K562 (cell line): ENCODE measurements at regions not wholly inside any gene's neighbourhood (a gene's known extent, or its start where the extent isn't known, plus 50 kb on each side); places are given as distances from the start of the nearest gene placed in this dataset.

Experiments used
- AFF1 ChIP-seq, 2 experiments: fragments of 450-650 bp; IDR thresholded peaks; 2 replicates each; pipeline ENCODE4 v1.6.1; 2018; ENCODE audit warnings: mild to moderate bottlenecking in 2 of 2, low read depth in 1 of 2; ENCODE audit not compliant: partially characterized antibody in 2 of 2
- ATF3 ChIP-seq, 2 experiments: fragments of 450-650 bp in 1 of 2; sonication (generic) in 1 of 2; formaldehyde crosslinking in 1 of 2; IDR thresholded peaks in 1 of 2; conservative IDR thresholded peaks in 1 of 2; 2 replicates each; pipeline versions ENCODE4 v1.6.1 to v1.8.1; 2016 to 2023; ENCODE audit warnings: mild to moderate bottlenecking in 2 of 2, moderate library complexity in 2 of 2, inconsistent platforms in 1 of 2, missing genetic modification reagents in 1 of 2
- JUND ChIP-seq, 2 experiments: IDR thresholded peaks; 2 replicates in 1 of 2; 3 replicates in 1 of 2; pipeline ENCODE4 v1.6.1; 2011; ENCODE audit warnings: borderline replicate concordance in 2 of 2, low read depth in 2 of 2, low read length in 2 of 2, improper control_type of control experiment in 1 of 2, missing biosample characterization in 1 of 2, missing genetic modification characterization in 1 of 2, missing genetic modification reagents in 1 of 2
- MAFK ChIP-seq: IDR thresholded peaks from 2 replicates; pipeline ENCODE4 v1.6.1; 2011; ENCODE audit warnings: low read length, improper control_type of control experiment
- MGA ChIP-seq: fragments of 450-650 bp; IDR thresholded peaks from 2 replicates; pipeline ENCODE4 v1.6.1; 2016; ENCODE audit warnings: mild to moderate bottlenecking, moderate library complexity
- NFE2L1 ChIP-seq: fragments of 450-650 bp; IDR thresholded peaks from 2 replicates; pipeline ENCODE4 v1.6.1; 2016; ENCODE audit warnings: missing genetic modification characterization, low read depth, mild to moderate bottlenecking, missing compliant biosample characterization, moderate library complexity, borderline replicate concordance
- RAD21 ChIP-seq, 2 experiments: fragments of 250-450 bp in 1 of 2; fragments of 450-650 bp in 1 of 2; sonication (Bioruptor Pico) in 1 of 2; formaldehyde crosslinking in 1 of 2; IDR thresholded peaks in 1 of 2; conservative IDR thresholded peaks in 1 of 2; 2 replicates each; pipeline versions ENCODE4 v1.4.0 to v1.8.0; 2020 to 2022; ENCODE audit warnings: mild to moderate bottlenecking in 2 of 2, moderate library complexity in 1 of 2
- SMAD3 ChIP-seq: fragments of 450-650 bp; formaldehyde crosslinking; conservative IDR thresholded peaks from 2 replicates; pipeline ENCODE4 v1.4.0; 2020; ENCODE audit warnings: mild to moderate bottlenecking
- SMARCB1 ChIP-seq: IDR thresholded peaks from 2 replicates; pipeline ENCODE4 v1.6.1; 2011; ENCODE audit warnings: improper control_type of control experiment, low read depth; ENCODE audit not compliant: insufficient read length
- SRSF3 ChIP-seq: fragments of 200-400 bp; formaldehyde crosslinking; IDR thresholded peaks from 2 replicates; pipeline ENCODE4 v1.6.1; 2016; ENCODE audit warnings: mild to moderate bottlenecking, low read length, moderate library complexity; ENCODE audit not compliant: insufficient read depth

DNA sequence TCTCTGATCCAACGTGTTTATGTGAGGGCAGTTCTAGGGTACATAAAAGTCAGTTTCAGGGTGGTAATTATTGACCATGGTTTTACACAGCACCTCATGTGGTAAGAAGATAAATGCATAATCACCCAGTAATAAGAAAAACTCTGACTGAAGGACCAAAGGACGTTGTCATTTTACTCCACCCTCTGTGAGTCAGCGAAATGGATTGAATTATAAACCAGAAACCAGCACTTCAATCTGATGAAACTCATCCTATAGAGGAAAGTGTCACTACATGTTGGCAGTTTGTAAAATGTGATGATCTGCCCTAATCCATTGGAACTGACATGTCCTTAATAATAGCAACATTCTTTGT lies 406.8 kb downstream of the KLF5 start (continued):
- TF ChIP-seq MGA (0 out of 2 replicates have a peak, but pooled peaks have one; percentile 27), NFE2L1 (tag) (peak; percentile 43; the same call in 1 of the 2 replicates), SRSF3 (no peak), ATF3 (IDR thresholded peaks at IDR 0.05) (peak; percentile 45; the same call in 1 of the 2 replicates), ATF3 (CRISPR knock-in tag; conservative IDR thresholded peaks at IDR 0.05) (no peak), AFF1 (IDR thresholded peaks at IDR 0.05; ENCODE audit: low read depth in 1 of 2, partially characterized antibody in 2 of 2) (no peak), SMARCB1 (no peak), JUND (IDR thresholded peaks at IDR 0.05; ENCODE audit: borderline replicate concordance, low read depth, low read length) (peak; percentile 56; the same call in 1 of the 2 replicates), JUND (tag; IDR thresholded peaks at IDR 0.05; ENCODE audit: borderline replicate concordance, low read depth, low read length) (no peak), MAFK (peak; percentile 70), RAD21 (CRISPR knock-in tag; conservative IDR thresholded peaks at IDR 0.05 in 1 of 2, IDR thresholded peaks at IDR 0.05 in 1 of 2) (no peak), SMAD3 (CRISPR knock-in tag) (no peak)
